ENCODE measurements at regions not wholly inside any gene's neighbourhood (a gene's known extent, or its start where the extent isn't known, plus 50 kb on each side); places are given as distances from the start of the nearest gene placed in this dataset.
A peak's percentile ranks its signal among the peaks of the same experiment; 100 is the strongest.

DNA sequence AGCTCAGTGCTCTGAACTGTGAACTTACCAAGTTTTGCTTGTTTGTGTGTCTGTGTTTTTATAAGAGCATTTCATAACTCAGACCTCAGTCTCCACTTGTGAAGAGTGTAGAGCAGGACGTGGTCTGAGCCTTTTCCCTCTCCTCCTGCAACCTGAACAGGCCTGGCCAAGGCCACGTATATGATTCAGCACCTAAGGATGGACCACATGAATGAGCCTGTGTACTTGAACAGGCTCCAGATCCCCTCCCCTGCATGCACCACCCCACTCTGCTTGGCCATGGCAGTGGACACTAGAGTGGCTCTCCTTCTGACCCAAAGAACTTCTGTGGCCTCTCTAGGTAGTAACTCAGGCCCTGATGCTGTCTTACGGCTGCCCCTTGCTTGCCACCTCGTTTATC lies 125.9 kb upstream of the FSTL4 start:
- no peak for DNase-seq (ENCODE audit: low spot score)

DNA sequence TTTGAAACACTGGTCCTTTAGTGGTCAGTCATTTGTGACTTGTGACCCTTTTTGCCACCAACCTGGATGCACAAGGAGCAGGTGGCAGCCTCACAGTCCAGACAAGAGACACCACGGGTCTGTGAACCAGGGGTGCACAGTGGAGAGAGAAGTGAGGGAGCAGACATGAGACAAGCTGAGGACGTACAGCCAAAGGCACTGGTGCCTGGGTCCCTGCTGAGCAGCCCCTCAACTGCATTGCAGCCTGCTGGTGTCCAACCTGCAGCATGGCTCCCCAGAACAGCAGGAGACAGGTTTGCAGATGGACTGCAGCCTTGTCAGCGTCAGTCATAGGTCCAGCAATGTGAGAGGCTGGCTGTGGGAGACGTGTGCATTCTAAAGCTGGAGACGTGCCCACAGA lies 124.2 kb upstream of the FSTL4 start:
- no peak for DNase-seq (ENCODE audit: low spot score)

DNA sequence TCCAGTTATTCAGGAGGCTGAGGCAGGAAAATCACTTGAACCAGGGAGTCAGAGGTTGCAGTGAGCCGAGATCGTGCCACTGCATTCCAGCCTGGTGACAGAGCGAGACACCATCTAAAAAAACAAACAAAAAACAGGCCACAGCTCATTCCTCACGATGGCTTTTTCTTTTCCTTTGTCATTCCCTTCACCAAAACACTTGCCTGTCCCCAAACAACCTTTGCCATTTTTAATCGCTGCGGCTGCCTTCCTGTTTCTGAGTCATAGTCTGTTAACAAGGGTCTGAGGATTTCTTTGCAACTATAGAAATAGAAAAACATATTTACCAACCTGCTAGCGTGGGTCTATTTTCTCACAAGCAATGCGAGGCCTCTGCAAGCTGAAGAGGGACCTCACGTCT lies 123.0 kb upstream of the FSTL4 start:
- DNase-seq (ENCODE audit: low spot score) = no peak

DNA sequence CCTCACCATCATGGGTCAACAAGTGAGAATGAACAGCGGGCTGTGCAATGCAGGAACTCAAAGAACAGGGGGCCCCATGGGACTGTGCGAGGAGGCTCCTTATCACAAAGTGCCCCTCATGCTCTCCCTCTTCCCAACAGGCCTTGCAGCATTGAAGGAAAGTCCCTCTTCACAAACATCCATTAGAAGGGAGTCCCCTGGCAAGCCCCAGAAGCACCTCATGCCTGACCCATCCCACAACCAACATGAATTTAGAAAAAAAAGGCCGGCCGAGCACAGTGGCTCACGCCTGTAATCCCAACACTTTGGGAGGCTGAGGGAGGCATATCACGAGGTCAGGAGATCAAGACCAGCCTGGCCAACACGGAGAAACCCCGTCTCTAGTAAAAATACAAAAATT lies 122.6 kb upstream of the FSTL4 start:
- no peak for DNase-seq (ENCODE audit: low spot score)

DNA sequence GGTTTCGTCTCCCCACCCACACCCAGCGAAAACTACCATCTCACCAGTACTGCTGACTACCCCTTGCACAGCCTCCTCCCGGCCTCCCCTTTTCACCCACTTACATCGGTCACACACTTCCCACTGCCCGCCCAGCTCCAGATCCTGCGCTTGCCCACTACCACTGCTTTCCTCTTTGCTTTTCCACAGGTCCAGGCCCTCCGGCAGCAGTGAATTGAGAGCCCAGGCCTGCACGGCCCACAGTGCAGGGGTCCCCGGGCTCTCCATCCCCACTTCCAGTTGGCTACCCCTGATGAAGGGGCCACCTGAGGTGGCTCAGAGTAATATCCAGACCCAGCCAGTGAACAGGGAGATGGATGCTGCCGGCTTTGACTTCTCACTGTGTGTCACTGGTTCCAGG lies 120.2 kb upstream of the FSTL4 start:
- no peak for DNase-seq (ENCODE audit: low spot score)

DNA sequence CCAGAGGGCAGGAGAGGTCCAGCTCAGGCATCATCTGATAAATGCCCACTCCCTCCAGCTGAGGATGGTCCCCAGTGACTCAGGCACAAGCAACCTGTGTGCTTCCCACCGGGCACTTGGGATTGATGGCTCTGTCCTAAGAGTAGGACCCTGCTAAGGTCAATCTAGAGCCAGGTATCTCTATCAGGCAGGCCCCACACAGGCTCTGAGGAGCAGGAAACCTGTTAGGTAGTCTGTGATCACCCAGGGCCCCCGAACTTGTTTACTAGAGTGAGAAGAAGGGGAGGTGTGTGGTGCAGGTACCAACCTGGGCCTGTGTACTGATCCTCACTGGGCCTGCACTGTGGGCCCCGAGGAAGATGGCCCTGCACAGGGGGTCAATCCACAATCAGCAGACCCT lies 119.6 kb upstream of the FSTL4 start:
- no peak for DNase-seq (ENCODE audit: low spot score)

DNA sequence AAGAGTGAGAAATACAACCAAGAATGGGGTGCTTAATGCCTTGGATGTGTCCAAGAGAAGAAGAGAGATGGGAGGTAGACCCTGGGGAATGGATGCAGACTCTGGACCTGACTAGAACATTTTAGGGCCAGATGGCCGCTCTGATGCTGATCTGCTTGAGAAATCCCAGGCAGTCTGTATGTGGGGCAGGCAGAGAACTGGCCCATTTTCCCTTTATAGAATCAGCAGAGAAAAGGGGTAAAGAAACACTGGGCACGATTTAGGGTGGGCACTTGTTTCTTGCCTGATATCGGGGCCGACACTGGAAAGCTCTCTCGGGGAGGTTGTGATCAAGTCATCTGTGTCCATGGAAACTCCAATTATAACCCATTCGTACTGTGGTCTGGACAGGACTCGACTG lies 118.5 kb upstream of the FSTL4 start:
- DNase-seq (ENCODE audit: low spot score) = no peak

DNA sequence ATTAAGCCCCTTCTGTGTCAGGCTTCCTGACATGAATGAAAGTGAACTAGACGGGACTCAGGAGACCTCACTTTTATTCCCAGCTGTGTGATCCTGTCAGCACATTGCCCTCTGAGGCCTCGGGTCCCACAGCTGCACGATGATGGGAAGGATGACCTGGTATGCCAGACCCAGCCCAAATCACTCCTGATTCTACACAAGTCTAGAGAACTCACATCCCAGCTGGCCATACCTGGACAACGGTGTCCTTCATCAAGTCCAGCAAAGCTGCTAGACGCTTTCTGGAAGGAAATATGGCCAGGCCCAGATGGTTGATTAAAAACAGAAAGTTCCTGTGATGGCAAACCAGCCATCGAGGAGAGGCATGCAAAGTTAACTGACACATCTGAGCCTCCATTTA lies 118.0 kb upstream of the FSTL4 start:
- DNase-seq (ENCODE audit: low spot score) = no peak

DNA sequence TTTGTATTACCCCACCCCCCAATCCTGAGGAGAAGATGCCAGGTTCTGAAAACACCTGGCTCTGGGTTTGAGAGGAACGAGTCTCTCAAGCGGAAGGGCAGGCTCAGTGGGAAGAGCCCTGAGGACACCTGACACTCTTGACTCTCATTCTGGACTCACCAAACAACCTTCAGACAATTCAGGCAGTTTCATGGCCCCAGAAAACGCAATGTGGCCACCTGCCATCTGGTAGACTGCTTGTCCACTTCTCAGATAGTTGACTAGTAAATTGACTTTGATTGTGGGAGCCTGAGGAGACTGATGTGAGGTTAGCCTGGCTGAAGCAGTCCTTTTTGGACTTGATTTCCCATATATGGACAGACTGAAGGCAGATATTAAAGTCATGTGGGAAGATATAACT lies 117.5 kb upstream of the FSTL4 start:
- no peak for DNase-seq (ENCODE audit: low spot score)

DNA sequence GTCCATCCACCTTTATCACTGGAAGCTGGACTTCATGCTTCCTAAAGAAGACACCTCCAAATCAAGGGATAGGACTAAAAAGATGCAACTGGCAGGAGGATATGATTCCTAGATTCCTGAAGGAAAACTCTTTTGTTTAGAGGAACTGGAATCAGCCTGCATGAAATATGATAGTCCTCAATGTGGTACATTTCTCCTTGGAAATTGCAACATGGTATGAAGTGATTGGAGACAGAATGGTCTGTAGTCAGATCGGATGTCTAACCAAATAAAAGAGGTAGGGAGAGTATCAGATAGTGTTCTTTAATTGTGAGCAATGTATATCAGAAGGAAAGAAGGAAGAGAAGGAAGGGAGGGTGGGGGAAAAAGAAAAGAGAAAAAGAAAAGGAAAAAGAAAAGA lies 116.1 kb upstream of the FSTL4 start:
- DNase-seq (ENCODE audit: low spot score) = no peak

DNA sequence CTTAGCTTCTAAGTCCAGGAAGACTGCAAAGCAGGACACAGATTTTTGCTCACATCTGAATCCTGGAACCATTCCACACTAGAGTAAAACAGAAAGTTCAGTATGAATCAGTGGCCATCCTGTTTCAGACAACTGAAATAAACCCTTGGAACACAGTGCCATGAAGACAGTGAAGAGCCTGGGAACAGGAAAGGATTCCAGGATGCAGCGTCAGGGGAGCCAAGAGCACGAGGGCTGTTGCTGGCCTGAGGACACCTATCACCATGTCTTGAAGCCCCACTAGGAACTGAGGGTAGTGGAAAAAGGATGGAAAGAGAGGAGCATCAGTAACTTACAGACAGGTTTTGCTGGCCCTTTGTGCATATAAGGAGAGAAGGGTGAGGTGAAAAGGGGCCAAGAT lies 115.3 kb upstream of the FSTL4 start:
- no peak for DNase-seq (ENCODE audit: low spot score)

DNA sequence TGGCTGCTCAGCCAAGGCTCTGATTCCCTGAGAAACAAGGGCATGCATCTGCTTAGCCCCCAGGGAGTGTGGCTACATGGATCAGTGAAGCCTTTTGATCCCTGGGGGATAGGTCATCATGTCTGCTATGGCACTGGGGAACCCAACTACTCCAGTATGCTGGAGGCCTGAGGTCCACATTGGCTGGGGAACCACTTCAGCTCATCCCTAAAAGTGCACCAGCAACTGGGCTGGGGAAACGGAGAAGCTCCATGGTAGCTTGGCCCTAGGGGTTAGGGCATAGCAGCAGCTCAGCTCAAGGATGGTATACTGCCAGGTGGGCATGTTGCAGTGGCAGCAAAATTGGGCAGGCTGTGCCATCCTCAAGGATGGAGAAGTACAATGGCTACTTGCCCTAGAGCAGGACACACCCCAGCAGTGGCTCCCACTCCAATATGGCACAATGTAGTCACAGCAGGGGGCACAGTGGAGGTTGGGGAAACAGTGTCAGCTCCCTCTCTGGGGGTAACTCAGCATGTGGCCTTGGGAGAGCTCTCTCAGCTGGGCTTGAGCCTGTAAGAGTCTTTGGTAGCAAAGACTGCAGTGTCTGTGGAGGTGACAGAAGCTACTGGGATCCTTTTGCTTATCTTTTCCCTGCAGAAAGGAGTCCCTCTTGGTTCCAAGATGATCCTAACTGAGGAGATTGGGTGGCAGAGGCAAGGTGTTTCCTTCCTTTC lies 111.5 kb upstream of the FSTL4 start:
- DNase-seq (ENCODE audit: low spot score) = no peak

DNA sequence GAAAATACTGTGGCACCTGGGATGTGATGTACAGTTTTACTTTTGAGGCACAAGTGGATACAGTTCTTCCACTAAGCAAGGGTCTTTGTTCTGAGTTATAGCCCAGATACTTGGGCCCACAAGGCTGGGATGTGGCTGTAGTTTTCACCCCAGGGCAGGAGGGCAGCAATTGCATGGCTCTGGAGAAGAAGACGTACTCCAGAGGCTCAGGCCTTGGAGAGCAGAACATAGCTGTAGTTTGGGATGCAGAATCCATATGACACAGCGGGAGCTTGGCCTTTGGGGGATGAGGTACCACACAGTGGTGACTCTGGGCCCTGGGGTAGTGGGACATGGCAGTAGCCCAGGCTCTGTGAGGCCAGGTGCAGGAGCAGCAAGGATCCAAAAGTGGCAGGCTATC lies 110.8 kb upstream of the FSTL4 start:
- DNase-seq (ENCODE audit: low spot score) = no peak

DNA sequence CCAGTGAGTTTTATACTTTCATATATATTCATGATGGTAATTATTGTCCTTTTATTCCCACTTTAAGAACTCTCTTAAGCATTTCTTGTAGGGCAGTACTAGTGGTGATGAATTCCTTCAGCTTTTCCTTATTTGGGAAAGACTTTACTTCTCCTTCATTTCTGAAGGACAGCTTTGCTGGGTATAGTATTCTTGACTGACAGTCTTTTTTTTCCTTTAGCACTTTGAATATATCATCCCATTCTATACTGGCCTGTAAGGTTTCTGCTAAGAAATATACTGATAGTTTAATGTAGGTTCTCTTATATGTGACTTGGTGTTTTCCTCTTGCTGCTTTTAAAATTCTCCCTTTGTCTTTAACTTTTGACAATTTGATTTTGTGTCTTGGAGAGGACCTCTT lies 109.0 kb upstream of the FSTL4 start:
- no peak for DNase-seq (ENCODE audit: low spot score)

DNA sequence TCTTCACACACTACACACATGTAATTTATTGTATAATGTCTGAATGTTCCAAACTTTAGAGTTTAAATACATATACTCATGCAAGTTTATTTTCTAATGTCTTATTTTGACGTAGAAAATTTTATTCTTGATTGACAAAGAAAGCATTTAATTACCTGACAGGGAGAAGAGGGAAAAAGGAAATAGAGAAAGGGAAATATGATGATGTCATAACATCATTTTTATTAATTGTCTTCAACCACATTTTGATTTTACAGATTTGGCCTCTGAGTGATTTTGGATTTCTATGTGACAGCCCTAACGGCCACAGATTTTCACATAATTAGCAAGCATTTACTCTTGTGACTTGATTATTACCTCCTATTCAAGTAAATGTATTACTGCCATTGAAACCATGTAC lies 106.1 kb upstream of the FSTL4 start:
- no peak for DNase-seq (ENCODE audit: low spot score)

DNA sequence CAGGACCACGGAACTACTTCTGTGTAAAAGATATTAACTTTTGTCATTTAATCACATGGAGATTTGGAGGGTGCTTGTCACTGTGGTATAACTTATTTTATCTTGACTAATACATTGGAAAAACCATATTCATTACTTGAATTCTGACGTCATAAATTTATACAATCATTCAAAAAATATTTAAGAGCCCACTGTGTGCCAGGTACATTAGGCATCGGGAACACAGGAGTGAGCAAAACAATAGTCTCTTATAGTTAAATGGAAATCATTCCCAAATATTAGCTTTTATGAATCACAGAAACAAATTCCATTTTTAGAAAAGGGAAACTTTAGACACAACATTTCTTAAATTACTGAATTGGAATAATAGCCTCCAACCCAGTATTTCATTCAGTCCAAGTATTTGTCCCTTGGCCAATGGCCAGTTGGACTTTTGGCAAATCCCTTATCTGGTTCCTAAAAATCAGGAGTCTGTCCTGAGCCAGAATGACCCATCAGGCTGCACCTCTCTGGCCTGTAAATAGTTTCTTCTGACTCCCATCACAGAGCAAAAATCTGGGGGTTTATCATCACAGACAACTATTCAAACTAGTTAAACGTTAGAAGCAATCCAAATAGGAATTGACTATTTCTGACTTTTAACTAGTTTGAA lies 104.3 kb upstream of the FSTL4 start:
- no peak for DNase-seq (ENCODE audit: low spot score)

DNA sequence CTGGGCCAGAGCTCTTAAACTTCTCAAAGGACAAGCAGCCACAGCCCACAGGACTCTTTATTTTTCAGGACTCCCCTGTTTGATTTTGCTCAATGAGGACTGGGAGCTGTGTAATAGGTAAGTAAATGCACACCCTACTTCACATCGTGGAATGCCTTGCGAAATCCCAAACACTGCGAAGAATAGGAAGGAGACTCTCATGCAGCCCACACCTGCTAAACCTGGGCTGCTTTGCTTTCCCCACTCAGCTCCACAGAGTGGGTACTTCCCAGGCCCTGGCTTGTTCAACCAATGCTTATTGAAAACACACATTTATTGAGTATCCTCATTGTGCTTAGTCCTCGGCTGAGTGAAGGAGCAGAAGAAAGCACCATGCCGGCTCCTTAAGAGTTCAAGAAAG lies 103.3 kb upstream of the FSTL4 start:
- no peak for DNase-seq (ENCODE audit: low spot score)

DNA sequence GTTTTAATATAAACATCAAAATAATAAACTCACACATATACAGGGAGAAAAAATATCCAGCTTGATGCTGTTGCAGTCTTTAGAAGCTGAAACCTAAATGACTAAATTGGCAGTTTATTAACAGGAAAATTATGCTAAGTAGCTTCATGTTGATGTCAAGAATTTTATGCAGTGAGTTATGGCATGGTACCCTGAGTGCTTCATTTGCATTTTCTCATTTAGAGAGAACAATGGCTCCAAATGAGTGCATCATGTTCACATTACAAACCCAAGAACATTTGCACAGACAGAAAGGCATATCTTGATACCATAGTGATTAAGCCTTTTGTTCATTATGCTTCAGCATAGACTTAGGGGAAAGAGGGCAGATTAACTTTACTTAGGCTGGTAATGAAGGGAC lies 102.9 kb upstream of the FSTL4 start:
- DNase-seq (ENCODE audit: low spot score) = no peak

DNA sequence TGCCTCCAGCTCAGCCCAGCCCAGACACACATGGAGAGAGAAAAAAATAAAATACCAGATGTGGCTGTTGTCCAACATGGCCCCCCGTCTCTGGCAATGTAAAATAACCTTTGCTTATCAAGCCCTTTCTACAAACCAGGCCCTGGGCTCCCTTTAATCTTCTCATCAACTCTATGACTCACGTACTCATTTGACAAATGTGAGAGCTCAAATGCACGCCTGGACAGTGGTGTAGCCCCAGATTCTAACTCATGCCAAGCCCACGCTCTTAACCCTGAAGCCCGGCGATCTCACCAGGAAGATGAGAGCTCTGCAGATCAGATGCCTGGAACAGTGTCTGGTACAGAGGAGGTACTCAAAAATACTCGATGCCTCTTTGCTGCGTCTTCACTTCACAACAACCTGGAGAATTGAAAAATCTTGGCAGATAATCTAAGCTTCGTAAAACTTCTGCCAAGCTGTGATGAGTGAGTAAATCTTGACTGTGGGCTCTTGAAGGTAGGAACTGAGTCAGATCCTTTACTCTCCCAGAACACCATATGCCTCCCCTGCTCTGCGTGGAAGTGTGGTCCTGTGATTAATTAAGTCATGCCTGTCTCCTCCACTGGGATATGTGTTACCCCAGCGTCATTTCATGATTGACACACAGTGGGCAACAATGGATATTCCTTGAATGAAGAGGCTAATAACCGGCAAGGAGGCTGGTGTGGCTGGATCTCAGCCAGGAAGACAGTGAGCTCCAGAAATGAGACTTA lies 102.0 kb upstream of the FSTL4 start:
- DNase-seq (ENCODE audit: low spot score) = peak; percentile 16

DNA sequence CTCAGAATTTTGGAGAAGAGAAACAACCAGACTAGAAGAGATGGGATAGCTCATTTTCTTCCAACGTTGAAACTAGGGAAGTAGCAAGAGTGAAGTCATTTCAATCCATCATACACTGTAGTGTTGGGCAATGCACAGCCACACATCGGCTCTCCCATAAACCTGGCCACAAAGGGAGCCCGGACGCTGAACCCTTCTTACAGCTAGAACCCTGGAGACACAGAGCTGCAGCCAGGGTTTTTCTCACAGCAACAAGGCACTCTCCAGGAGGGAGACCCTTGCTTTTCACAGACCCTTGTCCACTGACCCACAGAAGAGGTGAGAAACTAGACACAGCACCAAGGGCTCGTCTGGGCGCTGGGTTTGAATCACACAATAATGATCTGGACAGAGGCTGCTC lies 101.4 kb upstream of the FSTL4 start:
- no peak for DNase-seq (ENCODE audit: low spot score)

DNA sequence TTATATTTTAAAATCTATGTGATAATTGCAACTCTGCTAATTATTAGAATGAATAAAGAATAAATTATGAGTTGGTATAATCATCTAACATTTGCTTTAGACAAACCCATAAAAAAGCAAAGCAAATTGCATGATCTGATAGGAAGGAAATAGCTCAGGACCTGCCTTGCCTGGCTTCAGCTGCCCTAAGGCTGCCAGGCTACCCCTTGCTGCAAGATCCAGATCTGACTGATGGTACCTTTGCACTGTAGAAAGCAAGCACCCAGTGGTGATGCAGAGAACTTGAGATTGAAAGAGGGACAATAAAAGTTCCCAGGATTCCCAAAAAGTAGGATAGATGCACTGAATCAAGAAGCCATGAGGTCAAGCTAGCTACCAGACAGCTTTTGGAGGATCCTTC lies 100.9 kb upstream of the FSTL4 start:
- no peak for DNase-seq (ENCODE audit: low spot score)

DNA sequence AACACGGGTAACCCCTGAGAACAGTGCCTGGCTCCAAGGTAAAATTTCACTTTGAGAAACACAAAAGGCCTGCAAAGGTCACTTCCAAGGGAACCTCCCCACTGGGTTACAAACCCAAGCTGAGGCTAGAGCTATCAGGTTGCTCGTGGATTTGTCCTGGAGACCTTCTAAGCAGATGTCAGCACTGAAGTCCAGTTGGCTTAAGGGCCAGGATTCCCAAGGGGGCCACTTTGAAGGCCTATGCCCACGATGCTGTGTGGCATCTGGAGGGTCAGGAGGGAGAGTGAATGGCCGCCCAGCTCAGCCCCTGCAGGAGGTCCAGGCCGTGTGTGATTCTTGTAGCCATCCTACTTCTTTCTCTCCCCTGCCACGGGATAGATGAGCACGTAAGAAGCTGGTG lies 100.2 kb upstream of the FSTL4 start:
- no peak for DNase-seq (ENCODE audit: low spot score)

DNA sequence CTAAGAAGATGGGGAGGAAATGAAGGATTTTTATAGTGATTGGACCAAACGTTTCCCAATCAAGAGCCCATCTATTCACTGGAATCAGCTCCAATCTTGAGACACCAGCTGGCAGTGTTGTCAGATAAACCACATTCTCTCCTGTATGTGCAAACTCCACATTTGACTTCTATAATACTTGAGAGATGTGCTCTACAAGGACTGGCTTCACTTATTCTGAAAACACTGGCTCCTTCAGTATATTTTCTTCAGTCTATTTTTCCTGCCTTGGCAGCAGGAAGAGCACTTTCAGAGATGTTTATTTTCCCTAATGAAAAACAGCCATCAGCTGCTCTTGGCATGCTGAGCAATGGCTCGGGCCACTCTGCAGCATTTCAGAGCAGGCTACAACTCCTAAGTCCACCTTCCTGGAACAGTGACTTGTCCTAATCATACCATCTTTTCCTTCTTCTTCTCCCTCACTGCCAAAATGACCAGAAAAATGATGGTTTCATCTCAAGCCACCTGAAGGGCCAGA lies 96.9 kb upstream of the FSTL4 start:
- DNase-seq (ENCODE audit: low spot score) = peak; percentile 52

All from pons (tissue), 1 donor.